Neural progenitor cell (in vitro differentiated cells): ENCODE measurements at regions not wholly inside any gene's neighbourhood (a gene's known extent, or its start where the extent isn't known, plus 50 kb on each side); places are given as distances from the start of the nearest gene placed in this dataset.

Experiments
- DNase-seq: peaks from one replicate; pipeline ENCODE4 v3.0.0-alpha.2; 2016; ENCODE audit warnings: low spot score
- H2AFZ ChIP-seq: fragments of 200-600 bp; sonication (generic); replicated peaks from 2 replicates; pipeline ENCODE4 v1.6.1; 2016; ENCODE audit warnings: antibody characterized with exemption
- H3F3A ChIP-seq: fragments of 200-600 bp; sonication (generic); 2 replicates; pipeline ENCODE4 v1.6.1; 2016; ENCODE audit warnings: antibody characterized with exemption, low read depth
- H3K27ac ChIP-seq: fragments of 200-600 bp; sonication (generic); 2 replicates; pipeline ENCODE4 v1.5.1; 2016; ENCODE audit warnings: mild to moderate bottlenecking
- H3K27me3 ChIP-seq: fragments of 200-600 bp; sonication (generic); 2 replicates; pipeline ENCODE4 v1.6.1; 2016; ENCODE audit warnings: mild to moderate bottlenecking, moderate library complexity
- H3K36me3 ChIP-seq: fragments of 200-600 bp; sonication (generic); 2 replicates; pipeline ENCODE4 v1.5.1; 2016
- H3K4me1 ChIP-seq: fragments of 200-600 bp; sonication (generic); 2 replicates; pipeline ENCODE4 v1.6.1; 2016; ENCODE audit warnings: mixed run types
- H3K4me2 ChIP-seq: fragments of 200-600 bp; sonication (generic); 2 replicates; pipeline ENCODE4 v1.6.1; 2016
- H3K4me3 ChIP-seq: fragments of 200-600 bp; sonication (generic); 2 replicates; pipeline ENCODE4 v1.5.1; 2016
- H3K79me2 ChIP-seq: fragments of 200-600 bp; sonication (generic); 2 replicates; pipeline ENCODE4 v1.6.1; 2016; ENCODE audit warnings: low read depth
- H3K9ac ChIP-seq: fragments of 200-600 bp; sonication (generic); 2 replicates; pipeline ENCODE4 v1.6.1; 2016
- H3K9me3 ChIP-seq: fragments of 200-600 bp; sonication (generic); 2 replicates; pipeline ENCODE4 v1.5.1; 2016; ENCODE audit warnings: low read depth
- H4K20me1 ChIP-seq: fragments of 200-600 bp; sonication (generic); 2 replicates; pipeline ENCODE4 v1.6.1; 2016; ENCODE audit warnings: low read depth
- H3K27ac Mint-ChIP-seq: 3 replicates; pipeline ENCODE4 v1.8.0; 2021; ENCODE audit warnings: mixed read lengths
- H3K27me3 Mint-ChIP-seq: 2 replicates; pipeline ENCODE4 v1.8.0; 2022; ENCODE audit warnings: low read depth, mild to moderate bottlenecking, inconsistent platforms, moderate library complexity, mixed read lengths; ENCODE audit not compliant: insufficient read depth
- H3K36me3 Mint-ChIP-seq: 3 replicates; pipeline ENCODE4 v1.8.0; 2021; ENCODE audit warnings: mixed read lengths
- H3K4me1 Mint-ChIP-seq: 3 replicates; pipeline ENCODE4 v1.8.0; 2021; ENCODE audit warnings: mixed read lengths
- H3K4me3 Mint-ChIP-seq: 3 replicates; pipeline ENCODE4 v1.8.0; 2021; ENCODE audit warnings: mild to moderate bottlenecking, moderate library complexity, mixed read lengths
- H3K9me3 Mint-ChIP-seq: 3 replicates; pipeline ENCODE4 v1.8.0; 2020; ENCODE audit warnings: mixed read lengths
- EZH2 ChIP-seq: fragments of 200-600 bp; sonication (generic); IDR thresholded peaks from 2 replicates; pipeline ENCODE4 v1.6.1; 2017; ENCODE audit warnings: antibody characterized with exemption, mild to moderate bottlenecking, moderate library complexity
- EZH2phosphoT487 ChIP-seq: fragments of 200-600 bp; sonication (generic); IDR thresholded peaks from 2 replicates; pipeline ENCODE4 v1.6.1; 2017; ENCODE audit warnings: antibody characterized with exemption
- TF ChIP-seq, protein P1 (sequence below): fragments of 200-600 bp; sonication (generic); IDR thresholded peaks from 2 replicates; pipeline ENCODE4 v1.5.1; 2017; ENCODE audit warnings: antibody characterized with exemption, mild to moderate bottlenecking

DNA sequence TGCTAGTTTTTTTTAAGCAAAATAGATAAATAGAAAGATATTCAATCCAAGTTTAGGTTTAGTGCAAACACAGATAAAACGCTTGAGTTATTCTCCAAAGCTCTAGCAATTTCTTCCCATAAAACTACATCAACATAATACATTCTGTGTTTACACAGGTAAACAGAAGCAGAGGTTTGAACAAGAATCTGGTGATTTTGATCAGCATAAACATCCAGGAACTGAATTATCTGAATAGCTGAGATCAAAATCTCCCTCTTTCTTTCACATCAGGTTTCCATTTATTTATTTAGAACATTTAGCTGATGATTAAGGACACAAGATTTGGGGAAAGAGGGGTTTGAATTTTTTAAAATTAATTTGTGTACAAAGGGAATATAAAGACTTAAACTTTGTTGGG lies 1564.6 kb downstream of the MRPL39 start:
- Histone ChIP-seq H3K9me3 (peaks cover 35% of the 10 kb centered on the region), H3K4me1 (no peaks in the 10 kb centered on the region), H4K20me1 (no peaks in the 10 kb centered on the region), H3K27ac (no peak overlapping the region), H3K4me2 (no peak overlapping the region), H3K79me2 (no peaks in the 10 kb centered on the region), H3K36me3 (no peaks in the 10 kb centered on the region), H3K4me3 (no peak overlapping the region), H3K27me3 (no peaks in the 10 kb centered on the region), H3F3A (no peaks in the 10 kb centered on the region), H3K9ac (no peak overlapping the region), H2AFZ (no peak overlapping the region)
- Mint-ChIP-seq H3K4me3 (no peak overlapping the region), H3K36me3 (no peaks in the 10 kb centered on the region), H3K9me3 (peaks cover 2% of the 10 kb centered on the region), H3K27ac (no peak overlapping the region), H3K4me1 (no peaks in the 10 kb centered on the region), H3K27me3 (no peaks in the 10 kb centered on the region)
- no peak for DNase-seq
- TF ChIP-seq EZH2phosphoT487 (no peak), EZH2 (no peak)
- TF ChIP-seq, protein P1, sequence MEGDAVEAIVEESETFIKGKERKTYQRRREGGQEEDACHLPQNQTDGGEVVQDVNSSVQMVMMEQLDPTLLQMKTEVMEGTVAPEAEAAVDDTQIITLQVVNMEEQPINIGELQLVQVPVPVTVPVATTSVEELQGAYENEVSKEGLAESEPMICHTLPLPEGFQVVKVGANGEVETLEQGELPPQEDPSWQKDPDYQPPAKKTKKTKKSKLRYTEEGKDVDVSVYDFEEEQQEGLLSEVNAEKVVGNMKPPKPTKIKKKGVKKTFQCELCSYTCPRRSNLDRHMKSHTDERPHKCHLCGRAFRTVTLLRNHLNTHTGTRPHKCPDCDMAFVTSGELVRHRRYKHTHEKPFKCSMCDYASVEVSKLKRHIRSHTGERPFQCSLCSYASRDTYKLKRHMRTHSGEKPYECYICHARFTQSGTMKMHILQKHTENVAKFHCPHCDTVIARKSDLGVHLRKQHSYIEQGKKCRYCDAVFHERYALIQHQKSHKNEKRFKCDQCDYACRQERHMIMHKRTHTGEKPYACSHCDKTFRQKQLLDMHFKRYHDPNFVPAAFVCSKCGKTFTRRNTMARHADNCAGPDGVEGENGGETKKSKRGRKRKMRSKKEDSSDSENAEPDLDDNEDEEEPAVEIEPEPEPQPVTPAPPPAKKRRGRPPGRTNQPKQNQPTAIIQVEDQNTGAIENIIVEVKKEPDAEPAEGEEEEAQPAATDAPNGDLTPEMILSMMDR: no peak

DNA sequence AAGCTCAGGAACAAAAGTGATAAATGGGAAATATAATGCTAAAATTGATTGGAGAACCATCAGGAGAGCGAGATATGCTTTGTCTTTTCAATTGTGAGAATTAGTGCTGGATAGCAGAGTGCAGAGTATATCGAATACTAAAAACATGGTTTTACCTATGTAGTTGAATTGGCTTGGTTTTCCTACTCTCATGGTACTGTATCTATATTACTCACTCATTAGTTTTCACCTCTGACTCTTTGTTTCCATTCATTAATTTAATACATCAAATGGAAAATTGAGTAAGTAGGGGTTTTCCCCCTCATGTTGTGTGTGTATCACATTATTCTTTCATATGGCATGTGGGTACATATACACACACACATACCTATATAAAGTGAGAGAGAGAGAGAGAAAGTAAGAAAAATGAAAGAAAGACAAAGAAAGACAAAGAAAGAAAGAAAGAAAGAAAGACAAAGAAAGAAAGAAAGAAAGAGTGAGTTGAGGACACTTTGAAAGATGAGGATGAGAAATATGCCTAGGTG lies 1574.5 kb downstream of the MRPL39 start:
- Histone ChIP-seq H3K9ac (no peak overlapping the region), H3F3A (no peaks in the 10 kb centered on the region), H3K27ac (no peak overlapping the region), H3K4me3 (no peak overlapping the region), H3K79me2 (no peaks in the 10 kb centered on the region), H3K9me3 (peaks cover 28% of the 10 kb centered on the region), H3K4me2 (no peak overlapping the region), H3K4me1 (no peaks in the 10 kb centered on the region), H3K36me3 (no peaks in the 10 kb centered on the region), H3K27me3 (no peaks in the 10 kb centered on the region), H4K20me1 (no peaks in the 10 kb centered on the region), H2AFZ (no peak overlapping the region)
- no peak overlapping the region for H3K27ac Mint-ChIP-seq
- no peaks in the 10 kb centered on the region for H3K36me3 Mint-ChIP-seq
- TF ChIP-seq EZH2: no peak
- TF ChIP-seq, protein P1: no peak
- no peak for TF ChIP-seq EZH2phosphoT487
- no peak overlapping the region for H3K4me3 Mint-ChIP-seq
- no peaks in the 10 kb centered on the region for H3K27me3 Mint-ChIP-seq
- peaks cover 17% of the 10 kb centered on the region for H3K9me3 Mint-ChIP-seq
- no peak for DNase-seq
- H3K4me1 Mint-ChIP-seq: no peaks in the 10 kb centered on the region

DNA sequence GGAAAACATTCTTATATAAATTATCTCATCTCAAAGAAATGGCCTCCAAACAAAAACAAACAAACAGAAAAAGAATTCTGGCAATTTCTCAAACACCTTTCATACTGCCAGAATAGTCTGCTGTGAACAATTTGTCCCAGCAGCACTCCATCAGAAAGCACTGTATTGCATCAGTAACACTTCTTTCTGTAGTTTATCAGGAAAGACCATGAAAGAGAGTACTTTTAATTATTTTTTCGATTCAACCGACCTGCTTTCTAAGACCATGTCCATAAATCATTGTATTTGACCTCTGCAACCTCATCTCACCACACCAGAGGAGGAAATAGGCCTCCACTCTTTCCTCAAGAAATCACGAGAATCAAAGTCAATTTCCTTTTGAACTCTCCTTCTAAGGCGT lies 1579.9 kb downstream of the MRPL39 start:
- no peaks in the 10 kb centered on the region for H3K36me3 ChIP-seq
- H3K27ac Mint-ChIP-seq: no peak overlapping the region
- H3F3A ChIP-seq: no peaks in the 10 kb centered on the region
- H3K4me1 ChIP-seq: no peaks in the 10 kb centered on the region
- H3K27me3 ChIP-seq: no peaks in the 10 kb centered on the region
- no peaks in the 10 kb centered on the region for H3K4me1 Mint-ChIP-seq
- DNase-seq: no peak
- H3K4me3 Mint-ChIP-seq: no peak overlapping the region
- no peak overlapping the region for H3K27ac ChIP-seq
- no peaks in the 10 kb centered on the region for H3K36me3 Mint-ChIP-seq
- H3K9ac ChIP-seq: no peak overlapping the region
- H3K27me3 Mint-ChIP-seq: no peaks in the 10 kb centered on the region
- H3K4me2 ChIP-seq: no peak overlapping the region
- no peaks in the 10 kb centered on the region for H4K20me1 ChIP-seq
- H3K79me2 ChIP-seq: no peaks in the 10 kb centered on the region
- H3K9me3 Mint-ChIP-seq: no peaks in the 10 kb centered on the region
- TF ChIP-seq, protein P1: no peak
- TF ChIP-seq EZH2phosphoT487: no peak
- TF ChIP-seq EZH2: no peak
- H3K4me3 ChIP-seq: no peak overlapping the region
- H3K9me3 ChIP-seq: peaks cover 26% of the 10 kb centered on the region
- H2AFZ ChIP-seq: no peak overlapping the region
